ENCODE measurements at regions not wholly inside any gene's neighbourhood (a gene's known extent, or its start where the extent isn't known, plus 50 kb on each side); places are given as distances from the start of the nearest gene placed in this dataset.
"Not testable (repeated sequence)": the region's sequence is repeated elsewhere in the genome, so short reads cannot be mapped to it uniquely, and the experiment has no call there.

DNA sequence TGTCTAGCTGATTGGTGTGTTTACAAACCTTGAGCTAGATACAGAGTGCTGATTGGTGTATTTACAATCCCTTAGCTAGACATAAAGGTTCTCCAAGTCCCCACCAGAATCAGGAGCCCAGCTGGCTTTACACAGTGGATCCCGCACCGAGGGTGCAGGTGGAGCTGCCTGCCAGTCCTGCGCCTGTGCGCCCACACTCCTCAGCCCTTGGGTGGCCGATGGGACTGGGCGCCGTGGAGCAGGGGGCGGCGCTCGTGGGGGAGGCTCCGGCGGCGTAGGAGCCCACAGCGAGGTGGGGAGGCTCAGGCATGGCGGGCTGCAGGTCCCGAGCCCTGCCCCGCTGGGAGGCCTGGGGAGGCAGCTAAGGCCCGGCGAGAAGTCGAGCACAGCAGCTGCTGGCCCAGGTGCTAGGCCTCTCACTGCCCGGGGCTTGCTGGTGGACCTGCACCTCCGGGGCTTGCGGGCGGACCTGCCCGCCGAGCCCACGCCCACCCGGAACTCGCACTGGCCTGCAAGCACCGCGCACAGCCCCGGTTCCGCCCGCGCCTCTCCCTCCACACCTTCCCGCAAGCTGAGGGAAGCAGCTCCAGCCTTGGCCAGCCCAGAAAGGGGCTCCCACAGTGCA, 51.0 kb upstream of the CDYL start:
- H3K27ac ChIP-seq (replicated peaks); H3K36me3 ChIP-seq; H3K9me3 ChIP-seq (replicated peaks); H3K4me1 ChIP-seq; DNase-seq; intact Hi-C loops (cut with micrococcal nuclease); H3K4me3 ChIP-seq: not testable (repeated sequence)
- H3K27me3 ChIP-seq (ENCODE audit: low read depth) = peaks cover 13% of the 10 kb centered on the region

DNA sequence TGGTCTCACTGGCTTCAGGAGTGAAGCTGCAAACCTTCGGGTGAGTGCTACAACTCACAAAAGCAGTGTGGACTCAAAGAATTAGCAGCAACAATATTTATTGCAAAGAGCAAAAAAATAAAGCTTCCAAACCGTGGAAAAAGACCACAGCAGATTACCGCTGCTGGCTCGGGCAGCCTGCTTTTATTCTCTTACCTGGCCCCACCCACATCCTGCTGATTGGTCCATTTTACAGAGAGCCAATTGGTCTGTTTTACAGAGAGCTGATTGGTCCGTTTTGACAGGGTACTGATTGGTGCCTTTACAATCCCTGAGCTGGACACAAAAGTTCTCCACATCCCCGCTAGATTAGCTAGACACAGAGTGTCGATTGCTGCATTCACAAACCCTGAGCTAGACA, 51.5 kb upstream of the CDYL start:
- H3K36me3 ChIP-seq; H3K4me1 ChIP-seq; intact Hi-C loops (cut with micrococcal nuclease); H3K27me3 ChIP-seq (ENCODE audit: low read depth); DNase-seq; H3K4me3 ChIP-seq; H3K9me3 ChIP-seq (replicated peaks); H3K27ac ChIP-seq (replicated peaks): not testable (repeated sequence)

DNA sequence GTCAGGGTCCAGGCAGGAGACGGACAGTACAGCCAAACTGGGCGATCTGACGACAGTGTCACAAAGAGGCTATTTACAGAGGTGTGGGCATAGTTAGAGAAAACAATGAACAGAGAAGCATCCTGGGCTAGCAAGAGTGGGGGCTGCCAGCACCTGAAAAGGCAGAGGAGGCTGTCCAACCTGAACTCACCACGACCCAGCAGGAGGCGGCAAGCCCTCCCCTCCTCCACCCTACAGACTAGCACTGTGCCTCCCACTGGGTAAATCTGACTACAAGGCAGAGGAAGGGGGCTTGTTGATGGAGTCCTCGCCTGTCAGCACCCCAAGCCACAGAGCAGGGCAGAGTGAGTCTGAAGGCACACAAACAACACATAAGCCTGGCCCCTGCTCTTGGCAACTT, 52.8 kb upstream of the CDYL start:
- no peak overlapping the region for H3K27ac ChIP-seq (replicated peaks)
- H3K27me3 ChIP-seq (ENCODE audit: low read depth) = peaks cover 3% of the 10 kb centered on the region
- no peaks in the 10 kb centered on the region for H3K36me3 ChIP-seq
- intact Hi-C loops (cut with micrococcal nuclease) = no loop called here
- no peak overlapping the region for H3K4me3 ChIP-seq
- TF ChIP-seq, protein P1, sequence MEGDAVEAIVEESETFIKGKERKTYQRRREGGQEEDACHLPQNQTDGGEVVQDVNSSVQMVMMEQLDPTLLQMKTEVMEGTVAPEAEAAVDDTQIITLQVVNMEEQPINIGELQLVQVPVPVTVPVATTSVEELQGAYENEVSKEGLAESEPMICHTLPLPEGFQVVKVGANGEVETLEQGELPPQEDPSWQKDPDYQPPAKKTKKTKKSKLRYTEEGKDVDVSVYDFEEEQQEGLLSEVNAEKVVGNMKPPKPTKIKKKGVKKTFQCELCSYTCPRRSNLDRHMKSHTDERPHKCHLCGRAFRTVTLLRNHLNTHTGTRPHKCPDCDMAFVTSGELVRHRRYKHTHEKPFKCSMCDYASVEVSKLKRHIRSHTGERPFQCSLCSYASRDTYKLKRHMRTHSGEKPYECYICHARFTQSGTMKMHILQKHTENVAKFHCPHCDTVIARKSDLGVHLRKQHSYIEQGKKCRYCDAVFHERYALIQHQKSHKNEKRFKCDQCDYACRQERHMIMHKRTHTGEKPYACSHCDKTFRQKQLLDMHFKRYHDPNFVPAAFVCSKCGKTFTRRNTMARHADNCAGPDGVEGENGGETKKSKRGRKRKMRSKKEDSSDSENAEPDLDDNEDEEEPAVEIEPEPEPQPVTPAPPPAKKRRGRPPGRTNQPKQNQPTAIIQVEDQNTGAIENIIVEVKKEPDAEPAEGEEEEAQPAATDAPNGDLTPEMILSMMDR (IDR thresholded peaks at IDR 0.05; ENCODE audit: borderline replicate concordance) = no peak
- H3K4me1 ChIP-seq = no peaks in the 10 kb centered on the region
- no peaks in the 10 kb centered on the region for H3K9me3 ChIP-seq (replicated peaks)
- DNase-seq = no peak

DNA sequence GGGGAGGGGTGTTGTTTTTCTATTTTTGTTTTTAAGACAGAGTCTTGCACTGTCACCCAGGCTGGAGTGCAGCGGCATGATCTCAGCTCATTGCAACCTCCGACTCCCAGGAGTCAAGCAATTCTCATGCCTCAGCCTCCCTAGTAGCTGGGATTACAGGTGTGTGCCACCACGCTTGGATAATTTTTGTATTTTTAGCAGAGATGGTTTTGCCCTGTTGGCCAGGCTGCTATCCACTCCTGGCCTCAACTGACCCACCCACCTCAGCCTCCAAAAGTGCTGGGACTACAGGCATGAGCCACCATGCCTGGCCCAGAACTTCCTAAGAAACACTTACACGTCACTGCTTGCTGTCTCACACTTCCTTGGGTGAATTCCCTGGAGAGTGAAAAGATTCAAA, 54.8 kb upstream of the CDYL start:
- H3K36me3 ChIP-seq; H3K4me1 ChIP-seq; H3K27ac ChIP-seq (replicated peaks); intact Hi-C loops (cut with micrococcal nuclease); H3K4me3 ChIP-seq; H3K9me3 ChIP-seq (replicated peaks); DNase-seq; H3K27me3 ChIP-seq (ENCODE audit: low read depth): not testable (repeated sequence)

DNA sequence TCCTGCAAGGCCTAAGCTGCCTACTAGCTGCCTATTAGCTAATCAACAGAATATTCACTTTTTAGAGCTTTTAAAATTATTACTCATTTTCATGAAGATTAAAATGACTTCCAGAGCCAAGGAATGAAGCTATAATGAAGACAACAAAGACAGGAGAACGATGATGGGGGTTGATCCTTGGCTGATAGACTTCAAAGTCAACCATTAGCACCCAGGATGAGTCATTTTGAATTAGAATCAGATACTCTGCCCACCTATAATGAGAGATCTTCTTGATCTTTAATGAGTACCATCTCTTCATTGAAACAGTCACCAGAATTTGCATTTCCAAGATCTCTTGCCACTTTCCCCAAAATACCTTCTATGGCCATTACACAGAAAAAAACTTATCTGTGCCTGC, 56.7 kb upstream of the CDYL start:
- TF ChIP-seq, protein P1 (IDR thresholded peaks at IDR 0.05; ENCODE audit: borderline replicate concordance) = no peak

DNA sequence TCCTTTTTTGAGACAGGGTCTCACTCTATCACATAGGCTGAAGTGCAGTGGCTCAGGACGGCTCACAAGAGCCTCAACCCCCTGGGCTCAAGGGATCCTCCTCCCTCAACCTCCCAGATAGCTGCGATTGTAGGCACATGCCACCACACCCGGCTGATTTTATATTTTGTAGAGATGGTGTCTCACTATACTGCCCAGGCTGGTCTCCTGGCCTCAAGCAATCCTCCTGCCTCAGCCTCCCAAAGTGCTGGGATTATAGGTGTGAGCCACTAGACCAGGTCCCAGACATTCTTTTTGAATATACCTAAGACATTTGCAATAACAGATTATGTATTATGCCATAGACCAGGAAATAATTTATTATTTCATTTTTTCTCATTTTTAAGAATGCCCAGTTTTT, 58.3 kb upstream of the CDYL start:
- Histone ChIP-seq H3K27ac (replicated peaks) (no peak overlapping the region), H3K9me3 (replicated peaks) (no peaks in the 10 kb centered on the region), H3K27me3 (ENCODE audit: low read depth) (no peaks in the 10 kb centered on the region), H3K4me1 (no peaks in the 10 kb centered on the region), H3K36me3 (no peaks in the 10 kb centered on the region), H3K4me3 (no peak overlapping the region)
- DNase-seq = no peak
- intact Hi-C loops (cut with micrococcal nuclease) = no loop called here
- TF ChIP-seq, protein P1 (IDR thresholded peaks at IDR 0.05; ENCODE audit: borderline replicate concordance) = no peak

More for the DNA sequence above, 56.7 kb upstream of the CDYL start:
- no peak overlapping the region for H3K27ac ChIP-seq (replicated peaks)
- H3K9me3 ChIP-seq (replicated peaks) = no peaks in the 10 kb centered on the region
- no peak overlapping the region for H3K4me3 ChIP-seq
- no peaks in the 10 kb centered on the region for H3K36me3 ChIP-seq
- H3K4me1 ChIP-seq = no peaks in the 10 kb centered on the region
- DNase-seq = no peak
- intact Hi-C loops (cut with micrococcal nuclease) = no loop called here
- no peaks in the 10 kb centered on the region for H3K27me3 ChIP-seq (ENCODE audit: low read depth)

DNA sequence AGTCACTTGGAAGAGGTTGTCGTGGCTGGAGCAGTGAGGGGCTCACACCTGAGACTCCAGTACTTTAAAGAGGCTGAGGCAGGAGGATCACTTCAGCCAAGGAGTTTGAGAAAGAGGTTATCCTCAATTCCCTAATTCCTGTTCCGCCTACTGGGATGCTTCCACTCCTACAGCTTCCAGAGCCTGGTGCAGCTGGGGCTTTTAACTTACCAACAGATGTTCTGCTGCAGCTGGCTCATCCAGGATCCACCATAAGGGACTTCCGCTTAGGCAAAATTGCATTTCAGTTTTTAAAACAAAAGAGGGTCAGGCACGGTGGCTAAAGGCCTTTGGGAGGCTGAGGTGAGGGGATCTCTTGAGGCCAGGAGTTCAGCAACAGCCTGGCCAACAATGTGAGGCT, 59.1 kb upstream of the CDYL start:
- intact Hi-C loops (cut with micrococcal nuclease) = no loop called here
- Histone ChIP-seq H3K4me1 (no peaks in the 10 kb centered on the region), H3K9me3 (replicated peaks) (no peaks in the 10 kb centered on the region), H3K27me3 (ENCODE audit: low read depth) (no peaks in the 10 kb centered on the region), H3K27ac (replicated peaks) (no peak overlapping the region), H3K4me3 (no peak overlapping the region), H3K36me3 (no peaks in the 10 kb centered on the region)
- TF ChIP-seq, protein P1 (IDR thresholded peaks at IDR 0.05; ENCODE audit: borderline replicate concordance) = no peak
- no peak for DNase-seq
